HG03457 (cell line): ENCODE measurements at regions not wholly inside any gene's neighbourhood (a gene's known extent, or its start where the extent isn't known, plus 50 kb on each side); places are given as distances from the start of the nearest gene placed in this dataset.
"Not testable (repeated sequence)": the region's sequence is repeated elsewhere in the genome, so short reads cannot be mapped to it uniquely, and the experiment has no call there.

Experiments
- ATAC-seq: cut with Tn5 transposase; IDR thresholded peaks from one replicate; pipeline ENCODE4 v1.9.1; 2021; ENCODE audit warnings: moderate number of reproducible peaks; ENCODE audit not compliant: unreplicated experiment

DNA sequence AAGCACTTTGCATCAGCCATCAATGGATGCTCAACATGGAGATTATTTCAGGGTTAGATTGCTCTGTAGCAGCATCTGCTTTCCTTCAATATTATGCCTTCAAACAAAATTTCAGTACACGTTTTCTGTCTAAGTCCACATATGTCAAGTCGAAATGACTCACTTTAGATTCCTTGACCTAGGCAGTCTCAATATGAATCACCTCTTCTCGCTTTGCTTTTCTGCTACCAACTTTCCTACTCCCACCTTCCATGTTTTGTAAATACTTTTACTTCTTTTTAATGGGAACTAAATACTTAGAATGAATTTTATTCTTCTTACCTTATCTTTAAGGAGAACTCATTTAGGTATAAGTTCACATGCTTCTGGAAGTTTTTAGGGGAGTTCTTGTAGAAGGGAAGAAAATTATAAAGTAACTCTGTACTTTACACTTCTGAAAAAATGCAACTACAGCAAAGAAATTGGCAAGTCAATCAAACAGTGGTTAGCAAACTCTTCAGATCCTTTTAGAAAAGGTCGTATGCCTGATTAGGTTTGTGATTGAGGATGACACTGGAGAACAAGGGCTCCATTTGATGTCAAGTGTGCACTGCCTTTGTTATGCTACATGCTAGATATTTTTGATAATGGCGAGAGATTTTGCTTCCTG, 478.5 kb upstream of the SMARCA2 start:
- ATAC-seq = no peak

- ATAC-seq = no peak
These were observed 476.8 kb upstream of the SMARCA2 start for GRCh38 chr9:1538301-1538700.

GRCh38 chr9:1539216-1539615, 475.9 kb upstream of the SMARCA2 start:
- ATAC-seq = no peak

DNA sequence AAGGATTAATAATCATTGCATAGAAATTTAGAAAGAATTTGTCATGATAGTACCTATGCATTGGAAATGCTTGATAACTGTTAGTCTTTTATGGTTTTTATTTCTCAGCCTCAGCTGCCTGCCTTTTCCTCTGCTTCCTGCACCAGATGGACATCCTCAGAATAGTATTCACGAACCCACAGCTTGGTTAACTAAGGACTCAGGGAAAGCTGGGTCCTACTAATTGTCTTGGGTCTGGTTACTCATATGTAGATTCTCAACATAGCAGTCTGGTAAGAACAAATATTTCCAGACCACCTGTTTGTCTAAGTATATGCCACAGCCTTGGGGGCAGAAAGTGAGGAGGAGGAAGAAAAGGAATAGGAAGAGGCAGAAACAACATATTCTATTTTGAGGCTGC, 464.5 kb upstream of the SMARCA2 start:
- no peak for ATAC-seq

DNA sequence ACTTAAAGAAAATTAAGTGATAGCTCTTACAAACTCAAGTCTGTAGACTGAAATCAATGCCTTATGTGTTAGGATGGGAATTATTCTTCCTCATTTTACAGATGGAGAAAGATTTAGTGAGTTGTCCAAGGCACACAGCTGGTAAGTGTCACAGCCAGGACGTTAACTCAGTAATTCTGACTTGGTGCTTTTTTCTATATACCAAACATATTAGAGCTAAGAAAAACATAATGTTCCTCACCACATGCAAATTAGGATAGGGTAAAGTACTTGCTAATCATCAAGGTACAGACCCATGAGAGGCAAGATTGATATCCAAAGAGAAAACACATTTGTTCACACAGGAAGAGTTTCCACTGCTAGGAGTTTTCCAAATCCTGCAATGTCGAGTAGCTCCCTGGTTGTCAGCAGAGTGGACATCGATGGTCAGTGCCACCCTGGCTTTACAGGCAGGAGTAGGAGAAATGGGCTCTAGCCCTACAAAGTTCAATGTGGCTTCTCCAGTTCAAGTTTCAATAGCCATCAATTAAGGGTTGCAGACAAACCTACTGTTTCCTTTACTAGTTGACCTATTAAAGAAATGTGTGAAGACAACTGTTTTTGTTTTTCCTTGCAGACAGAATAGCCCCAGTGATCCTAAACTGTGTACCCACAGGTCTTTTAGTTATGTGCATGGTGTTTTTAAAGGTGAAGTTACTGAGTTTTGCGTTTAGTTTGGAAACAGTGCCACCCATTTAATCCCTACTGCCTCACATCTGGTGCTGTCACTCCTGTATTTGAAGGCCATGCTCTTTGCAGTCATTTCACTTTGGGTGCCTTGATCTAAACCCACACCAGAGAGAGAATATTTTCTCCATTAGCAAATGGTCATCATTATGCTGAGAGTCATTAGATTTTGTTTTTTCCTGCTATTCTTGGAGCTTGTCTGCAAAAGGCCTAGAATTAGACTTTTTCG, 460.8 kb upstream of the SMARCA2 start:
- peak; percentile 69 for ATAC-seq

DNA sequence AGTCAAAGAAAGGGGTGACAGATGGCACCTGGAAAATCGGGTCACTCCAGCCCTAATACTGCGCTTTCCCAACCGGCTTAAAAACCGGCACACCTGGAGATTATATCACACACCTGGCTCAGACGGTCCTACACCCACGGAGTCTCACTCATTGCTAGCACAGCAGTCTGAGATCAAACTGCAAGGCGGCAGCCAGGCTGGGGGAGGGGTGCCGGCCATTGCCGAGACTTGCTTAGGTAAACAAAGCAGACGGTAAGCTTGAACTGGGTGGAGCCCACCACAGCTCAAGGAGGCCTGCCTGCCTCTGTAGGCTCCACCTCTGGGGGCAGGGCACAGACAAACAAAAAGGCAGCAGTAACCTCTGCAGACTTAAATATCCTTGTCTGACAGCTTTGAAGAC, 456.5 kb upstream of the SMARCA2 start:
- ATAC-seq = not testable (repeated sequence)

GRCh38 chr9:1575939-1576338, 439.2 kb upstream of the SMARCA2 start:
- ATAC-seq = no peak

DNA sequence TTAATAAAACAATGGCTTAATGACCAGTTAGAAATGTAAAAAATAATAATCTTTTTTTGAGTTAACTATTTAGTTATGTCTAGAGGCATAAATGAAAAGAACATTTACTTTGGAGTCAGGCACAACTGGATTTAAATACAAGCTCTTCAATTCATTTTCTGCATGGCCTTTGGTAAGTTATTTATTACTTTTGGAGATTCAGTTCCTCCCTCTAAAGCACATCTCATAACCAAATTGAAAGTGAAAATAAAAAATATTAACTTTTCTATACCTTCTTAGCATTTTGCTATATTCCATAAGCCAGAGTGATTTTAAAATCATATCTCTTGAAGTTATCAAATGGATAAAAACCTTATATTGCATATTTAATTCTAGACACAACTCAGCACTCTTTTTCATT, 434.9 kb upstream of the SMARCA2 start:
- ATAC-seq = peak; percentile 94

- no peak for ATAC-seq
These were observed 433.2 kb upstream of the SMARCA2 start for GRCh38 chr9:1581926-1582325.

- ATAC-seq = no peak
These were observed 423.8 kb upstream of the SMARCA2 start for GRCh38 chr9:1591310-1591709.

GRCh38 chr9:1598270-1598669, 416.9 kb upstream of the SMARCA2 start:
- no peak for ATAC-seq

DNA sequence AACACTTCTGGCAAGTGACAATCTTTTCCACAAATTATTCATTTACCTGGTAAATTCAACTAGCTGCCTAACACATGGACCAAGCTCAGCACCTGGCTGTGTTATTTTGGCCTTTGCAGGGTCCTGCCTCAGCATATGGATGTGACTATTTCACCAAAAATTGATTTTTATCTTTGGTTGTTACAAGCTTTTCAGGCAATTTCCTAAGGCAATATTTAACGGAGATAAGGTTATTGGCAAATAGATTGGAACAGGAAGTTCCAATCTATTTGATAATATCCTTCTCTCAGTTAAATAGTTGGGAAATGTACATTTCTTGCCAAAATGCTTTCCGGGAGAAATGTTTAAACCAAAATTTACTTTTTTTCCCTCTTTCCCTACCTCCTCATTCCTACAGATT, 415.2 kb upstream of the SMARCA2 start:
- ATAC-seq = no peak

GRCh38 chr9:1604942-1605560, 410.1 kb upstream of the SMARCA2 start:
- no peak for ATAC-seq

DNA sequence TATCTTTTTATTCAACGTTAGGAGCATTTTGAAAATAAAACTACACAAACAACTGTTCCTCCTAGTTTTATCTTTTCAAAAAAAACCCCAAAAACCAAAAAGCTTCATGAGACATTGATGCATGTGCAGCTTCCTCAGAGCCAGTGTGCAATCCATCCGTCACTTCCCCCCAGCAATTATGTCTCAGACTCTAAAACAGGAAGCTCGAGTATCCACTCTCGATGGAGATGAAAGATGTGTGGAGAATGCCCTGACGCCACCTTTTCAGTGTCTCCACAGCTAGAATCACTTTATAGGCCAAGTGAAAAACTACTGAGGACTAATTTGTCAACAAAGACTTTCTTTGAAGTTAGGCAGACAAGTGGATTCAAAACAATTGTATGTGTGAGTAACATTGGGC, 408.9 kb upstream of the SMARCA2 start:
- ATAC-seq = no peak

DNA sequence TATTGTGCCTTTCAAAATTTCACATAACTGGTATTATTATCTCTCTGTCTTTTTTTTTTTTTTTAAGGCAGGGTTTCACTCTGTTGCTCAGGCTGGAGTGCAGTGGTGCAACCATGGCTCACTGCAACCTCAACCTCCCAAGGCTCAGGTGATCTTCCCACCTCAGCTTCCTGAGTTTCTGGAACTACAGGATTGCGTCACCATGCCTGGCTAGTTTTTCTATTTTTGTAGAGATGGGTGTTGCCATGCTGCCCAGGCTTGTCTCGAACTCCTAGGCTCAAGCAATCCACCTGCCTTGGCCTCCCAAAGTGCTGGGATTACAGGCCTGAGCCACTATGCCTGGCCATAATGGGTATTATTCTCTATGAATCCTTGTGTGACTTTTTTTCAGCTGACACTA, 402.3 kb upstream of the SMARCA2 start:
- ATAC-seq = no peak

GRCh38 chr9:1617419-1617818, 397.7 kb upstream of the SMARCA2 start:
- ATAC-seq = no peak

DNA sequence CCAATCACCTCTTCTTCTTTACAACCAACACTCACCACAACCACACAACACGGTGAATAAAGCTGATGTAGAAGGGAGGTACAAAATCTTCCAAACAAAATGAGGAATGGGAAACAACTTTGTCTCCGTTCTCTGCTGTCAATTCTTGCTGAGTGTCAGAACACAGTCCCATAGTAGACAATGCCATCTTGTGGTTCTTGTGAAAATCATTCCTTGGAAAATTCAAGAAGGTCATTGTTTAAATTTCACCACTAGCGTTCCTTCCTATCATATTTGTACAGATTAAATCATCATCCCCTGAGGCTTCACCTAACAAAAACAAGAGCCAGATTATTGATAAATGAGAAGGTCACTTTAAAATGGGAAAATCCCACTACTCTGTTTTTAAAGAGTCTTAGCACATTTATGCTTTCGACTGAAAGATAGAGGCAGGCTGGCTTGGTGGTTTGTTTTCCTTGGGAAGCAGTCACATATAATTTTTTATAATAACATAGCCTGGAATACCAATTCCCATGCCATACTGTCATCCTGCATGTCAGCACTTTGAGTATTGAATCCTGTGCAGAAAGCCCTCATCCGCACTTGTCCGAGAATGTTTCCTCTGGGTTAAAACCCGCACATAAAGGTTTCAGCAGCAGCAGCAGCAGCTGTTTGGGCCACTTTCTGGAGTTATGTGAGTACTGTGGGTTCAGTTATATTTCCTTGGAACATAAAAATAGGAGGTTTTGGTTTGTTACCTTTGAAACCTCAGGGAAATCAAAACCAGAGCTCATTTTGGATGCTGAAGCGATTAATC, 395.0 kb upstream of the SMARCA2 start:
- no peak for ATAC-seq

GRCh38 chr9:1637401-1637800, 377.7 kb upstream of the SMARCA2 start:
- ATAC-seq = no peak

DNA sequence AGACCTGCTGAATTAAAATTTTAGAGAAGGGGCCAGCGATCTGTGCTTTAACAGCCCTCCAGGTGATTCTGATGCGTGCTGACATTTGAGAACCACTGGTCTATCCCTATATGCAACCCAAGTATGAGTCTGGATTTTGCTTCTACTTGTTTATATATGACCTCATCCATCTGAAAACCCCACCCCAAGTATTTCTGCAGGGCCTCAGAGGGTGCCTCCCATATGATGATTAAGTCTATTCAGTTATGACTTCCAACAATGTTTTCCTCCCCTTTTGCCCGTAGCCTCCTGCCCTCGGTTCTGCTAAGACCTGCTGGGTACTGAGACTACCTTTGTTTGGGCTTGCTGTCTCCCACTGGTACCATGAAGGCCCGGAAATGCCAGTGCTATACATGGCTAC, 376.0 kb upstream of the SMARCA2 start:
- ATAC-seq = no peak

DNA sequence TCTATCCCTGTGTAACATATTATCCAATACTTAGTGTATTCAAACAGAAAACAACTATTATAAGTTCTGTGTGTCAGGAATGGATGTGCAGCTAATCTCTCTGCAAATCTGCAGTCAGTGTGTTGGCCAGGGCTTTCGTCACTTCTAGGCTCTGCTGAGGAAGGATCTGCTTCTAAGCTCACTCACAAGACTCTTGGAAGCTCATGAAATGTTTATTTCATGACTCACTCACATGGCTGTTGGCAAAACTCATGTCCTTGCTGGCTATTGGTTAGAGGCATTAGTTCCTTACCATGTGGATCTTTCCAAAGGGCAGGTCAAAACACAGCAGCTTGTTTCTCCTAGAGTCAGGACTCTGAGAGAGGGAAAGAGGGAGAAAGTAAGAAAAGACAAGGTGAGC, 367.4 kb upstream of the SMARCA2 start:
- no peak for ATAC-seq

- no peak for ATAC-seq
These were observed 361.9 kb upstream of the SMARCA2 start for GRCh38 chr9:1653282-1653681.
